ENCODE measurements at regions not wholly inside any gene's neighbourhood (a gene's known extent, or its start where the extent isn't known, plus 50 kb on each side); places are given as distances from the start of the nearest gene placed in this dataset.

- no peaks in the 10 kb centered on the region for H3K27me3 ChIP-seq (ENCODE audit: insufficient read depth, low read length)
- no peak overlapping the region for H2AFZ ChIP-seq (ENCODE audit: low read depth, low read length)
- no peaks in the 10 kb centered on the region for H3K9me3 ChIP-seq (ENCODE audit: low read length)
- H3K4me3 ChIP-seq (ENCODE audit: low read length) = no peak overlapping the region
- peaks cover 10% of the 10 kb centered on the region for H3K4me1 ChIP-seq (ENCODE audit: insufficient read depth, low read length)
- H3K36me3 ChIP-seq (ENCODE audit: insufficient read depth, low read length) = no peaks in the 10 kb centered on the region
Measured at GRCh38 chr1:232507571-232507970, 122.4 kb downstream of the SIPA1L2 start.

GRCh38 chr1:232505884-232506283, 124.0 kb downstream of the SIPA1L2 start:
- H3K4me1 ChIP-seq (ENCODE audit: insufficient read depth, low read length) = peaks cover 10% of the 10 kb centered on the region
- no peaks in the 10 kb centered on the region for H3K27me3 ChIP-seq (ENCODE audit: insufficient read depth, low read length)
- H2AFZ ChIP-seq (ENCODE audit: low read depth, low read length) = no peak overlapping the region
- H3K36me3 ChIP-seq (ENCODE audit: insufficient read depth, low read length) = no peaks in the 10 kb centered on the region
- no peak overlapping the region for H3K4me3 ChIP-seq (ENCODE audit: low read length)
- no peaks in the 10 kb centered on the region for H3K9me3 ChIP-seq (ENCODE audit: low read length)

- H3K36me3 ChIP-seq (ENCODE audit: insufficient read depth, low read length) = no peaks in the 10 kb centered on the region
Measured at GRCh38 chr1:232504651-232505050, 125.3 kb downstream of the SIPA1L2 start.

GRCh38 chr1:232503497-232503896, 126.4 kb downstream of the SIPA1L2 start:
- Histone ChIP-seq H3K27me3 (ENCODE audit: insufficient read depth, low read length) (no peaks in the 10 kb centered on the region), H3K36me3 (ENCODE audit: insufficient read depth, low read length) (no peaks in the 10 kb centered on the region), H3K4me3 (ENCODE audit: low read length) (no peak overlapping the region), H2AFZ (ENCODE audit: low read depth, low read length) (no peak overlapping the region), H3K4me1 (ENCODE audit: insufficient read depth, low read length) (no peaks in the 10 kb centered on the region), H3K9me3 (ENCODE audit: low read length) (no peaks in the 10 kb centered on the region)

More at GRCh38 chr1:232504651-232505050, 125.3 kb downstream of the SIPA1L2 start:
- H3K4me1 ChIP-seq (ENCODE audit: insufficient read depth, low read length) = peaks cover 8% of the 10 kb centered on the region
- no peaks in the 10 kb centered on the region for H3K27me3 ChIP-seq (ENCODE audit: insufficient read depth, low read length)
- H3K4me3 ChIP-seq (ENCODE audit: low read length) = no peak overlapping the region
- no peaks in the 10 kb centered on the region for H3K9me3 ChIP-seq (ENCODE audit: low read length)
- no peak overlapping the region for H2AFZ ChIP-seq (ENCODE audit: low read depth, low read length)

- Histone ChIP-seq H3K27me3 (ENCODE audit: insufficient read depth, low read length) (no peaks in the 10 kb centered on the region), H3K36me3 (ENCODE audit: insufficient read depth, low read length) (no peaks in the 10 kb centered on the region), H3K9me3 (ENCODE audit: low read length) (no peaks in the 10 kb centered on the region), H3K4me3 (ENCODE audit: low read length) (no peak overlapping the region), H2AFZ (ENCODE audit: low read depth, low read length) (no peak overlapping the region), H3K4me1 (ENCODE audit: insufficient read depth, low read length) (no peaks in the 10 kb centered on the region)
Measured at GRCh38 chr1:232501854-232502253, 128.1 kb downstream of the SIPA1L2 start.

GRCh38 chr1:232499188-232499587, 130.7 kb downstream of the SIPA1L2 start:
- Histone ChIP-seq H3K4me1 (ENCODE audit: insufficient read depth, low read length) (no peaks in the 10 kb centered on the region), H3K4me3 (ENCODE audit: low read length) (no peak overlapping the region), H3K9me3 (ENCODE audit: low read length) (no peaks in the 10 kb centered on the region), H3K36me3 (ENCODE audit: insufficient read depth, low read length) (no peaks in the 10 kb centered on the region), H2AFZ (ENCODE audit: low read depth, low read length) (no peak overlapping the region), H3K27me3 (ENCODE audit: insufficient read depth, low read length) (no peaks in the 10 kb centered on the region)

- H3K4me1 ChIP-seq (ENCODE audit: insufficient read depth, low read length) = no peaks in the 10 kb centered on the region
- H3K36me3 ChIP-seq (ENCODE audit: insufficient read depth, low read length) = peaks cover 49% of the 10 kb centered on the region
- H3K4me3 ChIP-seq (ENCODE audit: low read length) = no peak overlapping the region
- H2AFZ ChIP-seq (ENCODE audit: low read depth, low read length) = no peak overlapping the region
- no peaks in the 10 kb centered on the region for H3K9me3 ChIP-seq (ENCODE audit: low read length)
- H3K27me3 ChIP-seq (ENCODE audit: insufficient read depth, low read length) = no peaks in the 10 kb centered on the region
Measured at GRCh38 chr1:232493869-232494268, 136.1 kb downstream of the SIPA1L2 start.

GRCh38 chr1:232489256-232489655, 140.7 kb downstream of the SIPA1L2 start:
- Histone ChIP-seq H3K4me3 (ENCODE audit: low read length) (no peak overlapping the region), H3K36me3 (ENCODE audit: insufficient read depth, low read length) (peaks cover 77% of the 10 kb centered on the region), H3K9me3 (ENCODE audit: low read length) (no peaks in the 10 kb centered on the region), H3K27me3 (ENCODE audit: insufficient read depth, low read length) (no peaks in the 10 kb centered on the region), H3K4me1 (ENCODE audit: insufficient read depth, low read length) (no peaks in the 10 kb centered on the region), H2AFZ (ENCODE audit: low read depth, low read length) (no peak overlapping the region)

- Histone ChIP-seq H3K4me1 (ENCODE audit: insufficient read depth, low read length) (no peaks in the 10 kb centered on the region), H3K27me3 (ENCODE audit: insufficient read depth, low read length) (no peaks in the 10 kb centered on the region), H3K4me3 (ENCODE audit: low read length) (no peak overlapping the region), H3K36me3 (ENCODE audit: insufficient read depth, low read length) (peaks cover 76% of the 10 kb centered on the region), H3K9me3 (ENCODE audit: low read length) (no peaks in the 10 kb centered on the region), H2AFZ (ENCODE audit: low read depth, low read length) (no peak overlapping the region)
Measured at GRCh38 chr1:232487236-232487635, 142.7 kb downstream of the SIPA1L2 start.

- H3K27me3 ChIP-seq (ENCODE audit: insufficient read depth, low read length) = no peaks in the 10 kb centered on the region
- H3K4me1 ChIP-seq (ENCODE audit: insufficient read depth, low read length) = no peaks in the 10 kb centered on the region
- no peak overlapping the region for H2AFZ ChIP-seq (ENCODE audit: low read depth, low read length)
- no peak overlapping the region for H3K4me3 ChIP-seq (ENCODE audit: low read length)
- no peaks in the 10 kb centered on the region for H3K9me3 ChIP-seq (ENCODE audit: low read length)
- H3K36me3 ChIP-seq (ENCODE audit: insufficient read depth, low read length) = peaks cover 74% of the 10 kb centered on the region
Measured at GRCh38 chr1:232486454-232487207, 143.3 kb downstream of the SIPA1L2 start.

- Histone ChIP-seq H3K9me3 (ENCODE audit: low read length) (no peaks in the 10 kb centered on the region), H3K36me3 (ENCODE audit: insufficient read depth, low read length) (peaks cover 74% of the 10 kb centered on the region), H3K4me3 (ENCODE audit: low read length) (no peak overlapping the region), H3K27me3 (ENCODE audit: insufficient read depth, low read length) (no peaks in the 10 kb centered on the region), H3K4me1 (ENCODE audit: insufficient read depth, low read length) (no peaks in the 10 kb centered on the region), H2AFZ (ENCODE audit: low read depth, low read length) (no peak overlapping the region)
Measured at GRCh38 chr1:232486006-232486405, 143.9 kb downstream of the SIPA1L2 start.

GRCh38 chr1:232484856-232485255, 145.1 kb downstream of the SIPA1L2 start:
- Histone ChIP-seq H3K4me3 (ENCODE audit: low read length) (no peak overlapping the region), H3K27me3 (ENCODE audit: insufficient read depth, low read length) (no peaks in the 10 kb centered on the region), H2AFZ (ENCODE audit: low read depth, low read length) (no peak overlapping the region), H3K36me3 (ENCODE audit: insufficient read depth, low read length) (peaks cover 68% of the 10 kb centered on the region), H3K9me3 (ENCODE audit: low read length) (no peaks in the 10 kb centered on the region), H3K4me1 (ENCODE audit: insufficient read depth, low read length) (no peaks in the 10 kb centered on the region)

GRCh38 chr1:232483826-232484225, 146.1 kb downstream of the SIPA1L2 start:
- H3K36me3 ChIP-seq (ENCODE audit: insufficient read depth, low read length) = peaks cover 67% of the 10 kb centered on the region
- no peaks in the 10 kb centered on the region for H3K27me3 ChIP-seq (ENCODE audit: insufficient read depth, low read length)
- no peak overlapping the region for H3K4me3 ChIP-seq (ENCODE audit: low read length)
- no peaks in the 10 kb centered on the region for H3K9me3 ChIP-seq (ENCODE audit: low read length)
- no peaks in the 10 kb centered on the region for H3K4me1 ChIP-seq (ENCODE audit: insufficient read depth, low read length)
- H2AFZ ChIP-seq (ENCODE audit: low read depth, low read length) = no peak overlapping the region

GRCh38 chr1:232481091-232481490, 148.8 kb downstream of the SIPA1L2 start:
- Histone ChIP-seq H3K4me3 (ENCODE audit: low read length) (no peak overlapping the region), H3K9me3 (ENCODE audit: low read length) (no peaks in the 10 kb centered on the region), H2AFZ (ENCODE audit: low read depth, low read length) (no peak overlapping the region), H3K36me3 (ENCODE audit: insufficient read depth, low read length) (peaks cover 69% of the 10 kb centered on the region), H3K4me1 (ENCODE audit: insufficient read depth, low read length) (peaks cover 11% of the 10 kb centered on the region), H3K27me3 (ENCODE audit: insufficient read depth, low read length) (no peaks in the 10 kb centered on the region)
